Astrocyte (in vitro differentiated cells and primary cell): ENCODE measurements at regions not wholly inside any gene's neighbourhood (a gene's known extent, or its start where the extent isn't known, plus 50 kb on each side); places are given as distances from the start of the nearest gene placed in this dataset.

Source experiments
- DNase-seq: peaks from one replicate; pipeline ENCODE4 v3.0.0-alpha.2; 2010; ENCODE audit warnings: low read depth
- FAIRE-seq: peaks from 2 replicates; lab custom pipeline; 2011; peaks lifted over from hg19 to GRCh38; lab: Jason Lieb, UNC
- H2AFZ ChIP-seq: 2 replicates; pipeline ENCODE4 v1.6.0; 2012; ENCODE audit warnings: low read depth, low read length, inconsistent platforms
- H3K27ac ChIP-seq: 2 replicates; pipeline ENCODE4 v1.5.1; 2011; ENCODE audit warnings: low read depth, low read length, inconsistent platforms
- H3K27me3 ChIP-seq: 2 replicates; pipeline ENCODE4 v1.6.0; 2011; ENCODE audit warnings: low read length, inconsistent platforms; ENCODE audit not compliant: insufficient read depth
- H3K36me3 ChIP-seq: 2 replicates; pipeline ENCODE4 v1.5.1; 2011; ENCODE audit warnings: low read length, inconsistent platforms; ENCODE audit not compliant: insufficient read depth
- H3K4me1 ChIP-seq: 2 replicates; pipeline ENCODE4 v1.5.1; 2011; ENCODE audit warnings: low read length, inconsistent platforms; ENCODE audit not compliant: insufficient read depth
- H3K4me2 ChIP-seq: 2 replicates; pipeline ENCODE4 v1.6.0; 2012; ENCODE audit warnings: low read length, inconsistent platforms
- H3K4me3 ChIP-seq: 2 replicates; pipeline ENCODE4 v1.5.1; 2011; ENCODE audit warnings: low read depth, mild to moderate bottlenecking, low read length, inconsistent platforms; ENCODE audit not compliant: insufficient read depth
- H3K79me2 ChIP-seq: 2 replicates; pipeline ENCODE4 v1.6.0; 2012; ENCODE audit warnings: mild to moderate bottlenecking, low read length, inconsistent platforms; ENCODE audit not compliant: insufficient read depth
- H3K9ac ChIP-seq: 2 replicates; pipeline ENCODE4 v1.6.0; 2012; ENCODE audit warnings: mild to moderate bottlenecking, low read length, inconsistent platforms
- H3K9me3 ChIP-seq: 2 replicates; pipeline ENCODE4 v1.5.1; 2012; ENCODE audit warnings: low read depth, mild to moderate bottlenecking, low read length, inconsistent platforms; ENCODE audit not compliant: insufficient read depth
- H4K20me1 ChIP-seq: 2 replicates; pipeline ENCODE4 v1.6.0; 2012; ENCODE audit warnings: low read length, inconsistent platforms; ENCODE audit not compliant: insufficient read depth
- H3K27ac Mint-ChIP-seq: one replicate; pipeline ENCODE4 v1.8.0; 2021; ENCODE audit warnings: mild to moderate bottlenecking, mixed read lengths; ENCODE audit not compliant: unreplicated experiment
- H3K27me3 Mint-ChIP-seq: one replicate; pipeline ENCODE4 v1.8.0; 2021; ENCODE audit warnings: low read depth, mixed read lengths; ENCODE audit not compliant: unreplicated experiment
- H3K36me3 Mint-ChIP-seq: one replicate; pipeline ENCODE4 v1.8.0; 2021; ENCODE audit warnings: low read depth, mixed read lengths; ENCODE audit not compliant: unreplicated experiment
- H3K4me1 Mint-ChIP-seq: one replicate; pipeline ENCODE4 v1.8.0; 2021; ENCODE audit warnings: low read depth, mixed read lengths; ENCODE audit not compliant: unreplicated experiment
- H3K4me3 Mint-ChIP-seq: one replicate; pipeline ENCODE4 v1.8.0; 2021; ENCODE audit warnings: mild to moderate bottlenecking, moderate library complexity, mixed read lengths; ENCODE audit not compliant: unreplicated experiment
- H3K9me3 Mint-ChIP-seq: one replicate; pipeline ENCODE4 v1.8.0; 2021; ENCODE audit warnings: mild to moderate bottlenecking, mixed read lengths; ENCODE audit not compliant: unreplicated experiment
- EZH2 ChIP-seq: IDR thresholded peaks from 2 replicates; pipeline ENCODE4 v1.6.1; 2012; ENCODE audit warnings: mild to moderate bottlenecking, low read length, inconsistent platforms; ENCODE audit not compliant: insufficient read depth
- TF ChIP-seq, protein P1 (sequence below): IDR thresholded peaks from 2 replicates; pipeline ENCODE4 v1.5.1; 2011; ENCODE audit warnings: low read depth, mild to moderate bottlenecking, inconsistent platforms, low read length, moderate library complexity; ENCODE audit not compliant: insufficient read depth

GRCh38 chr10:130833596-130833995 is 477.9 kb downstream of the TCERG1L start:
- no peak overlapping the region for H3K27ac ChIP-seq
- H3K4me1 ChIP-seq, result no peaks in the 10 kb centered on the region
- Mint-ChIP-seq H3K9me3 (peaks cover 2% of the 10 kb centered on the region), H3K4me1 (no peaks in the 10 kb centered on the region), H3K27me3 (no peaks in the 10 kb centered on the region), H3K27ac (no peak overlapping the region), H3K36me3 (peaks cover 2% of the 10 kb centered on the region), H3K4me3 (no peak overlapping the region)
- no peak overlapping the region for H3K4me2 ChIP-seq
- TF ChIP-seq EZH2, result no peak
- TF ChIP-seq, protein P1, sequence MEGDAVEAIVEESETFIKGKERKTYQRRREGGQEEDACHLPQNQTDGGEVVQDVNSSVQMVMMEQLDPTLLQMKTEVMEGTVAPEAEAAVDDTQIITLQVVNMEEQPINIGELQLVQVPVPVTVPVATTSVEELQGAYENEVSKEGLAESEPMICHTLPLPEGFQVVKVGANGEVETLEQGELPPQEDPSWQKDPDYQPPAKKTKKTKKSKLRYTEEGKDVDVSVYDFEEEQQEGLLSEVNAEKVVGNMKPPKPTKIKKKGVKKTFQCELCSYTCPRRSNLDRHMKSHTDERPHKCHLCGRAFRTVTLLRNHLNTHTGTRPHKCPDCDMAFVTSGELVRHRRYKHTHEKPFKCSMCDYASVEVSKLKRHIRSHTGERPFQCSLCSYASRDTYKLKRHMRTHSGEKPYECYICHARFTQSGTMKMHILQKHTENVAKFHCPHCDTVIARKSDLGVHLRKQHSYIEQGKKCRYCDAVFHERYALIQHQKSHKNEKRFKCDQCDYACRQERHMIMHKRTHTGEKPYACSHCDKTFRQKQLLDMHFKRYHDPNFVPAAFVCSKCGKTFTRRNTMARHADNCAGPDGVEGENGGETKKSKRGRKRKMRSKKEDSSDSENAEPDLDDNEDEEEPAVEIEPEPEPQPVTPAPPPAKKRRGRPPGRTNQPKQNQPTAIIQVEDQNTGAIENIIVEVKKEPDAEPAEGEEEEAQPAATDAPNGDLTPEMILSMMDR, result no peak
- peaks cover 3% of the 10 kb centered on the region for H3K9me3 ChIP-seq
- H3K27me3 ChIP-seq, result no peaks in the 10 kb centered on the region
- H3K4me3 ChIP-seq, result no peak overlapping the region
- no peak for FAIRE-seq
- H3K79me2 ChIP-seq, result no peaks in the 10 kb centered on the region
- no peaks in the 10 kb centered on the region for H3K36me3 ChIP-seq
- H4K20me1 ChIP-seq, result no peaks in the 10 kb centered on the region
- no peak overlapping the region for H3K9ac ChIP-seq
- H2AFZ ChIP-seq, result no peak overlapping the region
- DNase-seq, result no peak

- Mint-ChIP-seq H3K4me1 (no peaks in the 10 kb centered on the region), H3K4me3 (no peak overlapping the region), H3K36me3 (peaks cover 2% of the 10 kb centered on the region), H3K27me3 (no peaks in the 10 kb centered on the region), H3K27ac (no peak overlapping the region), H3K9me3 (peaks cover 2% of the 10 kb centered on the region)
- no peak overlapping the region for H3K27ac ChIP-seq
- H3K36me3 ChIP-seq, result no peaks in the 10 kb centered on the region
- H3K27me3 ChIP-seq, result no peaks in the 10 kb centered on the region
- FAIRE-seq, result no peak
- H3K4me2 ChIP-seq, result no peak overlapping the region
- no peak overlapping the region for H3K4me3 ChIP-seq
- no peaks in the 10 kb centered on the region for H4K20me1 ChIP-seq
- H2AFZ ChIP-seq, result no peak overlapping the region
- H3K9me3 ChIP-seq, result peaks cover 3% of the 10 kb centered on the region
- TF ChIP-seq EZH2, result no peak
- TF ChIP-seq, protein P1, result no peak
- H3K9ac ChIP-seq, result no peak overlapping the region
- DNase-seq, result no peak
- H3K4me1 ChIP-seq, result no peaks in the 10 kb centered on the region
- no peaks in the 10 kb centered on the region for H3K79me2 ChIP-seq
These were observed 477.4 kb downstream of the TCERG1L start for GRCh38 chr10:130834170-130834569.

DNA sequence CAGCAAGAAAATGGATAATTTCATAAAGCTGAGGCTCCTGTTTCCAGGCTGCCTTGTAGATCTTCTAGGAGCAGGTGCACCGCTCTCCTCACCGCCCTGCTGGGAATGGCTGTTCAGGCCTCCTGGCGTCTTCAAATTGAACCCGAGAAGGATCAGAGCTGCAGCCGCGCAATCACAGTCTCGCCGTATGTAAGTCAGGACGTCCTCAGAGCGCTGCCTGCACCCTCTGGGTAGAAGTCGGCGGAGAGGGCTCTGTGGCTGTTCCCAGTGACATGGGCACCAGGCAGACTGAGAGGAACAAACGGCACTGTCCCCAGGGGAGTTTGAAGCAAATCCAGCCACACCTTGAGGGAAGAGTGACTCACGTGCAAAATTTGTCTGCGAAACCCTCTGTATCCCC is 476.9 kb downstream of the TCERG1L start:
- no peaks in the 10 kb centered on the region for H3K27me3 Mint-ChIP-seq
- Histone ChIP-seq H3K9me3 (peaks cover 3% of the 10 kb centered on the region), H3K79me2 (no peaks in the 10 kb centered on the region), H3K36me3 (no peaks in the 10 kb centered on the region), H3K27me3 (no peaks in the 10 kb centered on the region), H3K4me2 (no peak overlapping the region), H4K20me1 (no peaks in the 10 kb centered on the region), H2AFZ (no peak overlapping the region), H3K27ac (no peak overlapping the region), H3K9ac (no peak overlapping the region), H3K4me1 (no peaks in the 10 kb centered on the region), H3K4me3 (no peak overlapping the region)
- H3K36me3 Mint-ChIP-seq, result peaks cover 2% of the 10 kb centered on the region
- no peak for DNase-seq
- no peak for TF ChIP-seq EZH2
- TF ChIP-seq, protein P1, result no peak
- H3K4me3 Mint-ChIP-seq, result no peak overlapping the region
- peaks cover 2% of the 10 kb centered on the region for H3K9me3 Mint-ChIP-seq
- H3K4me1 Mint-ChIP-seq, result no peaks in the 10 kb centered on the region
- FAIRE-seq, result no peak
- no peak overlapping the region for H3K27ac Mint-ChIP-seq
